ENCODE measurements at regions not wholly inside any gene's neighbourhood (a gene's known extent, or its start where the extent isn't known, plus 50 kb on each side); places are given as distances from the start of the nearest gene placed in this dataset.

DNA sequence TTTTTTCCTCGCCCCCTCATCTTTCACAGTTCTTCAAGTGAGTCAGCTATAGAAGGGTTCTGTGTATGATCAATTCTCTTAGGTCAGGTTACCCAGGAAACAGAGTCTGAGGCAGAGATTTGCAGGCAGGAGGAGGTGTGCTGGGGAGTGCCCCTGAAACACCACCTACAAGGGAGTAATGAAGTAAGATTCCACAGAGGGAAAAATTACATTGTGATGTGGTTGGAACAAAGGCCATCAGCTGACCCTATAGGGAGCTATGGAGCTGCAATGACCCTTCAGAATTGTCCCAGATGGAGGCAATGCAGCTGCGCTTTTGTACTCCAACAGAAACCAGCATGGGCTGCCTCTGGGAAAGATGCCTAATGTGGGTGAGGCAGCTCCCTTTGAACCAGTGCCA is 142.2 kb upstream of the CNTN3 start:
- FAIRE-seq: no peak
- H3K79me2 ChIP-seq (ENCODE audit: control insufficient read depth, insufficient read depth, low read length): no peaks in the 10 kb centered on the region
- POLR2A ChIA-PET: no interaction called here
- no peaks in the 10 kb centered on the region for H3K36me3 ChIP-seq (ENCODE audit: control insufficient read depth in 2 of 2, extremely low read depth in 1 of 2, insufficient read depth in 2 of 2, low read length in 2 of 2)
- dilution Hi-C loops (cut with MboI; ENCODE audit: extremely low pct_ligation_motif_present, low sequenced_read_pairs): no loop called here
- intact Hi-C loops (cut with micrococcal nuclease): no loop called here
- no peak overlapping the region for H3K4me3 ChIP-seq (replicated peaks in 1 of 3; ENCODE audit: insufficient read depth in 1 of 3, low read depth in 1 of 3, low read length in 3 of 3)
- H3K4me1 ChIP-seq (ENCODE audit: control insufficient read depth, extremely low read depth, insufficient read depth, low read length): no peaks in the 10 kb centered on the region
- TF ChIP-seq MYC (IDR thresholded peaks at IDR 0.05; ENCODE audit: low read depth, low read length) (no peak), FOS (IDR thresholded peaks at IDR 0.05; ENCODE audit: borderline replicate concordance, insufficient read depth, low read length) (no peak), POLR2AphosphoS5 (IDR thresholded peaks at IDR 0.05; ENCODE audit: insufficient read depth, low read depth, low read length) (no peak), EZH2 (IDR thresholded peaks at IDR 0.05; ENCODE audit: borderline replicate concordance, low read depth, low read length, severe bottlenecking) (no peak), JUN (IDR thresholded peaks at IDR 0.05; ENCODE audit: borderline replicate concordance, insufficient read depth, insufficient read length, low read depth) (no peak), MAX (IDR thresholded peaks at IDR 0.05; ENCODE audit: insufficient read depth, insufficient read length) (no peak), POLR2A (IDR thresholded peaks at IDR 0.05; ENCODE audit: low read depth, low read length) (no peak), GATA2 (IDR thresholded peaks at IDR 0.05; ENCODE audit: insufficient read depth, insufficient read length, low read depth, low read length) (no peak)
- TF ChIP-seq, protein P1, sequence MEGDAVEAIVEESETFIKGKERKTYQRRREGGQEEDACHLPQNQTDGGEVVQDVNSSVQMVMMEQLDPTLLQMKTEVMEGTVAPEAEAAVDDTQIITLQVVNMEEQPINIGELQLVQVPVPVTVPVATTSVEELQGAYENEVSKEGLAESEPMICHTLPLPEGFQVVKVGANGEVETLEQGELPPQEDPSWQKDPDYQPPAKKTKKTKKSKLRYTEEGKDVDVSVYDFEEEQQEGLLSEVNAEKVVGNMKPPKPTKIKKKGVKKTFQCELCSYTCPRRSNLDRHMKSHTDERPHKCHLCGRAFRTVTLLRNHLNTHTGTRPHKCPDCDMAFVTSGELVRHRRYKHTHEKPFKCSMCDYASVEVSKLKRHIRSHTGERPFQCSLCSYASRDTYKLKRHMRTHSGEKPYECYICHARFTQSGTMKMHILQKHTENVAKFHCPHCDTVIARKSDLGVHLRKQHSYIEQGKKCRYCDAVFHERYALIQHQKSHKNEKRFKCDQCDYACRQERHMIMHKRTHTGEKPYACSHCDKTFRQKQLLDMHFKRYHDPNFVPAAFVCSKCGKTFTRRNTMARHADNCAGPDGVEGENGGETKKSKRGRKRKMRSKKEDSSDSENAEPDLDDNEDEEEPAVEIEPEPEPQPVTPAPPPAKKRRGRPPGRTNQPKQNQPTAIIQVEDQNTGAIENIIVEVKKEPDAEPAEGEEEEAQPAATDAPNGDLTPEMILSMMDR (IDR thresholded peaks at IDR 0.05; ENCODE audit: extremely low read depth in 1 of 2, insufficient read depth in 1 of 2, low read depth in 1 of 2, low read length in 2 of 2): no peak
- CTCF ChIA-PET: no interaction called here
- BruUV-seq (replicated peaks): no TSS peak
- no peak overlapping the region for H3K27ac ChIP-seq (ENCODE audit: insufficient read depth, low read depth, low read length)
- no peak overlapping the region for H2AFZ ChIP-seq (ENCODE audit: low read depth, low read length)
- no peaks in the 10 kb centered on the region for H3K27me3 ChIP-seq (ENCODE audit: control insufficient read depth in 2 of 2, insufficient read depth in 2 of 2, low read length in 2 of 2)
- no peaks in the 10 kb centered on the region for H4K20me1 ChIP-seq (replicated peaks; ENCODE audit: control insufficient read depth, extremely low read depth, insufficient read depth, low read length)
- H3K4me2 ChIP-seq (ENCODE audit: insufficient read depth, low read length): no peak overlapping the region
- no peak for DNase-seq (ENCODE audit: low read depth, low spot score)
- peaks cover 2% of the 10 kb centered on the region for H3K9me3 ChIP-seq (replicated peaks; ENCODE audit: control insufficient read depth, insufficient read depth, low read length)
- H3K9me1 ChIP-seq (replicated peaks; ENCODE audit: control insufficient read depth, extremely low read depth, insufficient read depth, low read length): no peaks in the 10 kb centered on the region
- H3K9ac ChIP-seq (replicated peaks; ENCODE audit: extremely low read depth, insufficient read depth, low read length): no peak overlapping the region
